Omental fat pad (tissue), 3 donors: ENCODE measurements at regions not wholly inside any gene's neighbourhood (a gene's known extent, or its start where the extent isn't known, plus 50 kb on each side); places are given as distances from the start of the nearest gene placed in this dataset.

ENCODE experiments used
- ATAC-seq: fragments of 150-250 bp; one replicate; pipeline ENCODE4 v1.9.1; 2016; ENCODE audit warnings: mild to moderate bottlenecking, moderate library complexity; ENCODE audit not compliant: low FRiP score
- DNase-seq: peaks from one replicate; pipeline ENCODE4 v3.0.0-alpha.2; 2019; ENCODE audit warnings: low spot score
- TF ChIP-seq, protein P1 (sequence below), 3 donors: fragments of 450-650 bp; IDR thresholded peaks; one replicate each; pipeline ENCODE4 v1.5.1; 2016 to 2017; ENCODE audit warnings: antibody characterized with exemption in 3 of 3, mild to moderate bottlenecking in 3 of 3, moderate library complexity in 2 of 3

DNA sequence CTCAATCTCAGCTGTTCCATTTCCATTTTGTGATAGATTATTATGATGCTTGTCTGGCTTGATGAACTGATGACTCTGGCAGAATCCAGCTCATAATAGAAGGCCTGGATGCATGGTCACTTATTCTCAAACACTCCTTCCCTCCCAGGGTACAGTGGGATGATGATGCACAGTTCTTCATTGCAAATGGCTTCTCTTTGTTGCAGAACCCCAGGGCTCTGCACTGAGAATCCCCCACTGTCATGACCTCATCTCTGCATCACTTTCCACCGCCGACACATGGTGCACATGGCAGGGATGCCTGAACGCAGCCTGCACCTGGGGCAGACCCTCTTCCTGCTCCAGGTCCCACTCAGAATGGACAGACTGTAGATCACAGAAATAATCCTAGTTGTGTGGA, 515.6 kb upstream of the NR2F2 start:
- ATAC-seq (no peak), DNase-seq (no peak)
- TF ChIP-seq, protein P1, sequence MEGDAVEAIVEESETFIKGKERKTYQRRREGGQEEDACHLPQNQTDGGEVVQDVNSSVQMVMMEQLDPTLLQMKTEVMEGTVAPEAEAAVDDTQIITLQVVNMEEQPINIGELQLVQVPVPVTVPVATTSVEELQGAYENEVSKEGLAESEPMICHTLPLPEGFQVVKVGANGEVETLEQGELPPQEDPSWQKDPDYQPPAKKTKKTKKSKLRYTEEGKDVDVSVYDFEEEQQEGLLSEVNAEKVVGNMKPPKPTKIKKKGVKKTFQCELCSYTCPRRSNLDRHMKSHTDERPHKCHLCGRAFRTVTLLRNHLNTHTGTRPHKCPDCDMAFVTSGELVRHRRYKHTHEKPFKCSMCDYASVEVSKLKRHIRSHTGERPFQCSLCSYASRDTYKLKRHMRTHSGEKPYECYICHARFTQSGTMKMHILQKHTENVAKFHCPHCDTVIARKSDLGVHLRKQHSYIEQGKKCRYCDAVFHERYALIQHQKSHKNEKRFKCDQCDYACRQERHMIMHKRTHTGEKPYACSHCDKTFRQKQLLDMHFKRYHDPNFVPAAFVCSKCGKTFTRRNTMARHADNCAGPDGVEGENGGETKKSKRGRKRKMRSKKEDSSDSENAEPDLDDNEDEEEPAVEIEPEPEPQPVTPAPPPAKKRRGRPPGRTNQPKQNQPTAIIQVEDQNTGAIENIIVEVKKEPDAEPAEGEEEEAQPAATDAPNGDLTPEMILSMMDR (IDR thresholded peaks at IDR 0.05) = no peak

DNA sequence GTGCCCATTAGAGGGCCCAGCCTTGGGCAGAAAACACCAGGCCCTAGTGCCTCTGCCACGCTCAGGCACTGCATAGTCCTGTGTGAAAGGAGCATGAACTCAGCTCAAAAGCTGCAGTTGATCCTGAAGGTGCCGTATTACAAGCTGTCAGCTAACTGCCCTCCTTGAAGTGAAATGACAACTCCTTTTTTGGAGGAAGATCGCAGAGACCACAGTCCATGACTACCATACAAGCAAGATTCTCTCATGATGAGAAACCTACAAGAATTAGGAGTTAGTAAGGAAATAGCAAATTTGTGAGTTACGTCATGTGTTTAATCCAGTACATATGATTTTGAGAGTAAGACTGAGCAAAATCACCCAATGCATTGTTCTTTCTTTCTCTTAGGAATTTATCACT, 513.9 kb upstream of the NR2F2 start:
- no peak for ATAC-seq
- TF ChIP-seq, protein P1 (IDR thresholded peaks at IDR 0.05) = no peak

DNA sequence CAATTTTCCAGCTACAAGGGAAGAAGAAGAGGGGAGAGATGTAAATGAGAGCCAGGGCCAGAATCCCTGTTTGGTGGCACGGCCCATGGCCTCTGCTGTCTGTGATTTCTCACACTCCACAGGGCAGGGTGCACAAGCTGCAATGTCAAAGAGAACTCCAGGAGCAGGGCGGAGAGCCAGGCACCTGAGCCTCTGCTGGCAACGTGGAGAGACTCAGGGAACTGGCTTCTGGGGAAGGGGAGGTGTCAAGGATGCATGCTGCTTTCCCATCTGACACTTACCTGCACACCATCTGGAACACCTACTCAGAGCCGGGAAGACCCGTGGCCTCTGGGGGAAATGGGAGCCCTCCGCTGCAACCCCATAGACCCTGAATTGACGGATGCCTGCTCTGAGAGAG, 507.5 kb upstream of the NR2F2 start:
- DNase-seq (no peak), ATAC-seq (no peak)
- TF ChIP-seq, protein P1 (IDR thresholded peaks at IDR 0.05) = no peak

More for the DNA sequence above, 513.9 kb upstream of the NR2F2 start:
- DNase-seq = no peak

DNA sequence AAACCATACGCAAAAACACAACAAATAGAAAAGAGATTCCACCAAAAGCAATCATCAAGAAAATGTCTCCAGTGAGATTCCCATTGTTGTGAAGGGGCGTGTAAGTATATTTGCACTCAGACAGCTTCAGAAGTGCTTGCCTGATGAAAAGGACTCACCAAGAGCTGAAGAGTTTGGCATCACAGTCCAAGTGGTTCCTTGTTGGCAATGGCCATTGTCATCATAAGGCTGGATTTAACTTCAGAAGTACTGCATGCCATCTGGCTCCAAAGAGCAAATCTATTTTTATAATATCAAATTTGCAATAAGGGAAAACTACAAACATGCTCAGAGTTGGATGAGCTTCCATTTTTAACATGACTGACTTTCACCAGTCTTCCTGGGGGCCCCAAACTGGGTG, 505.3 kb upstream of the NR2F2 start:
- DNase-seq (no peak), ATAC-seq (no peak)
- TF ChIP-seq, protein P1 (IDR thresholded peaks at IDR 0.05) = no peak

DNA sequence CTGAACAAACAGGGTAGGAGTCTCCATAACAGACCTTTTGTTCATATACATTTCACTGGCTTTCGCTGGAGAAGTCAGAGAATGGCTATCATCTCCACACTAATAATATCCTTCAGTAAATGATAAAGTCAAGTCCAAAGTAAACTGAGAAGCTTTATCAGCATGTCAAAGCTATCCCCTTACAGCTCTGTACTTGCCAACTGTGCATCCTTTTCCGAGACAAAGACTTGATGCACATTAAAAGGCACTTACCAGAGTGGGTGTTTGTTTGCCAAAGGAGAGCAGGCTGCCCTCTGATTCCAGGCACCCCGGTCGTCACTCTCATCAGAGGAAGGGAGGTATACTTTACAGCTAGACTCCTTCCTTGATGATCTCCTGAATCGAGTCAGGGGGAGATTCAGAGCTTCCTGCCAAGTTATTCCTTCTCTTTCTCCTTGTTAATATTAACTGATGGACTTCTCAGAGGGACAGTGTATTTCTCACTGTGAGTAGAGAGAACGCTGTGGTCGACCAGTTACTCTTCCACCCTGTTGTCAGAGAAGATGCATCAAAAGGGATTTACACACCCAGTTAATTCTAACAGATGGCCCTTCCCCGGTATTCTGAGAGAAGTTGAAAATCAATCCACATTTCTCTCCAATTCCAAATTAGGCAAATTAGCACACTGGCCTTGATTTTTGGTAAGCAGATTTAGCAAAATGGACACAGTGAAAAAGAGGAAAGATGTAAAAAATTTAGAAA, 504.7 kb upstream of the NR2F2 start:
- ATAC-seq (no peak), DNase-seq (no peak)
- TF ChIP-seq, protein P1 (IDR thresholded peaks at IDR 0.05) = no peak

DNA sequence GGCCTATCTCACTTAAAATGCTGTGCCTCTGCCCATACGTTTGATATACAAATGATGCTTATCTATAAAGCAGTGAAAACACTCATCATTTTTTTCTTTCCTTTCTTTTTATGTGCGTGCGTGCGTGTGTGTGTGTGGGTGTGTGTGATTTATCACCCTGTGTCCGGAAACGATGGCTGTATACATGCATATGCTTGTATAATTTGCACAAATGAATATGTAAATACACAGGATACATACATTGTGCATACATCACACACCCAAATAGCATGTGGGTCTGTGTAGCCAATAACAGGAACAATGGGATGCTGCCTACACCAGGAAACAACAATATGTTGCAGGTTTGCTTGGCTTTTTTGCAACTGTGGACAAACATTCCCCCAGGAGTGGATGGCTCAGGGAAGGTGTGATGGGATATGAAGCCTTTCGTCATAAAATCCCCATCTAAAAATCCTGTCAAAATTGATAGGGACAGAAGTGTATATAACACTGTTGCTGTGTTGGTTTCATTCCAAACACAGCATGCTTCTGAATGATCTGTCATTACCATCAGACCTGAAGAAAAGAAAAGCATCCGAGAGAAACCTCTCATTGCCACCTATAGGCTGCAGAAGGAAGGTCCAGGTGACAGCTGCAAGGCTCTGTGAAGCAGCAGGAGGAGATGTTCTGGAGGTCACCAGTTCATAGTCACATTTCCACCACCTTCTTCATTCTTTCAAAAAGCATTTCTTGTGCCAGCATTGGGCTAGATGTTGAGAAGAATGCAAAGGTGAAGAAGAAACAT, 503.9 kb upstream of the NR2F2 start:
- ATAC-seq (no peak), DNase-seq (no peak)
- TF ChIP-seq, protein P1 (IDR thresholded peaks at IDR 0.05) = no peak
